DOHH2 (cell line): ENCODE measurements at regions not wholly inside any gene's neighbourhood (a gene's known extent, or its start where the extent isn't known, plus 50 kb on each side); places are given as distances from the start of the nearest gene placed in this dataset.

Experiments
- CTCF ChIP-seq: fragments of 200-600 bp; sonication (generic); IDR thresholded peaks from one replicate; pipeline ENCODE4 v1.5.1; 2014; ENCODE audit warnings: antibody characterized with exemption, mild to moderate bottlenecking, low read depth, low read length; ENCODE audit not compliant: poor library complexity, severe bottlenecking
- EZH2phosphoT487 ChIP-seq: fragments of 200-600 bp; sonication (generic); IDR thresholded peaks from 2 replicates; pipeline ENCODE4 v1.6.1; 2017; ENCODE audit warnings: borderline replicate concordance, mild to moderate bottlenecking, antibody characterized with exemption, low read length, moderate library complexity, mixed read lengths

- TF ChIP-seq CTCF (no peak), EZH2phosphoT487 (no peak)
Observed at GRCh38 chr7:65301007-65301406, 72.6 kb upstream of the ZNF92 start.
